PFSK-1 (cell line): ENCODE measurements at regions not wholly inside any gene's neighbourhood (a gene's known extent, or its start where the extent isn't known, plus 50 kb on each side); places are given as distances from the start of the nearest gene placed in this dataset.

Experiments used
- TAF1 ChIP-seq: IDR thresholded peaks from 2 replicates; pipeline ENCODE4 v1.6.1; 2012; ENCODE audit warnings: low read length, control low read depth, borderline replicate concordance; ENCODE audit not compliant: insufficient read depth
- TF ChIP-seq, protein P1 (sequence below), 2 experiments: IDR thresholded peaks; 2 replicates each; pipeline versions ENCODE4 v1.6.1 to v1.8.0; 2011 to 2012; ENCODE audit warnings: low read depth in 2 of 2, low read length in 2 of 2, control low read depth in 1 of 2, inconsistent platforms in 1 of 2, mild to moderate bottlenecking in 1 of 2, moderate library complexity in 1 of 2; ENCODE audit not compliant: insufficient read depth in 1 of 2

DNA sequence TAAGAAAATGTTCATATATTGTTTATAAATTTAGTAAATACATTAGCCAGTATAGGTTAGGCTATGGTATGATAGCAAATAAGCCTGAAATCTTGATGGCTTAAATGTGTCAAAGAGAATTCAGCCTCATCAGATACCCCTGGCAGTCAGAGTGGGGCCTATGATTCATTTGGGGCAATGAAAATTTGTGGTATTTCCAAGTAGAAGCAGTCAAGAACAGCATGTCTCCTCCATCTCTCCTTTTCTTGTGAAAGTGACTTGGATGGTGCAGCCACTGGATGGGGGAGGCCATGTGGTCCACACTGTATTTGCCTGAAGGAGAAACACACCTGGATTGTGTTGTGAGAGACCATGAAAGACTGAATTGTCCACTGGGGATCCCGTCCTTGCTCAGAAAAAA is 82.7 kb downstream of the DLEU7 start:
- no peak for TF ChIP-seq TAF1
- TF ChIP-seq, protein P1, sequence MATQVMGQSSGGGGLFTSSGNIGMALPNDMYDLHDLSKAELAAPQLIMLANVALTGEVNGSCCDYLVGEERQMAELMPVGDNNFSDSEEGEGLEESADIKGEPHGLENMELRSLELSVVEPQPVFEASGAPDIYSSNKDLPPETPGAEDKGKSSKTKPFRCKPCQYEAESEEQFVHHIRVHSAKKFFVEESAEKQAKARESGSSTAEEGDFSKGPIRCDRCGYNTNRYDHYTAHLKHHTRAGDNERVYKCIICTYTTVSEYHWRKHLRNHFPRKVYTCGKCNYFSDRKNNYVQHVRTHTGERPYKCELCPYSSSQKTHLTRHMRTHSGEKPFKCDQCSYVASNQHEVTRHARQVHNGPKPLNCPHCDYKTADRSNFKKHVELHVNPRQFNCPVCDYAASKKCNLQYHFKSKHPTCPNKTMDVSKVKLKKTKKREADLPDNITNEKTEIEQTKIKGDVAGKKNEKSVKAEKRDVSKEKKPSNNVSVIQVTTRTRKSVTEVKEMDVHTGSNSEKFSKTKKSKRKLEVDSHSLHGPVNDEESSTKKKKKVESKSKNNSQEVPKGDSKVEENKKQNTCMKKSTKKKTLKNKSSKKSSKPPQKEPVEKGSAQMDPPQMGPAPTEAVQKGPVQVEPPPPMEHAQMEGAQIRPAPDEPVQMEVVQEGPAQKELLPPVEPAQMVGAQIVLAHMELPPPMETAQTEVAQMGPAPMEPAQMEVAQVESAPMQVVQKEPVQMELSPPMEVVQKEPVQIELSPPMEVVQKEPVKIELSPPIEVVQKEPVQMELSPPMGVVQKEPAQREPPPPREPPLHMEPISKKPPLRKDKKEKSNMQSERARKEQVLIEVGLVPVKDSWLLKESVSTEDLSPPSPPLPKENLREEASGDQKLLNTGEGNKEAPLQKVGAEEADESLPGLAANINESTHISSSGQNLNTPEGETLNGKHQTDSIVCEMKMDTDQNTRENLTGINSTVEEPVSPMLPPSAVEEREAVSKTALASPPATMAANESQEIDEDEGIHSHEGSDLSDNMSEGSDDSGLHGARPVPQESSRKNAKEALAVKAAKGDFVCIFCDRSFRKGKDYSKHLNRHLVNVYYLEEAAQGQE (IDR thresholded peaks at IDR 0.05; ENCODE audit: insufficient read depth in 1 of 2, low read depth in 2 of 2, low read length in 2 of 2), result no peak
